ENCODE measurements at regions not wholly inside any gene's neighbourhood (a gene's known extent, or its start where the extent isn't known, plus 50 kb on each side); places are given as distances from the start of the nearest gene placed in this dataset.

DNA sequence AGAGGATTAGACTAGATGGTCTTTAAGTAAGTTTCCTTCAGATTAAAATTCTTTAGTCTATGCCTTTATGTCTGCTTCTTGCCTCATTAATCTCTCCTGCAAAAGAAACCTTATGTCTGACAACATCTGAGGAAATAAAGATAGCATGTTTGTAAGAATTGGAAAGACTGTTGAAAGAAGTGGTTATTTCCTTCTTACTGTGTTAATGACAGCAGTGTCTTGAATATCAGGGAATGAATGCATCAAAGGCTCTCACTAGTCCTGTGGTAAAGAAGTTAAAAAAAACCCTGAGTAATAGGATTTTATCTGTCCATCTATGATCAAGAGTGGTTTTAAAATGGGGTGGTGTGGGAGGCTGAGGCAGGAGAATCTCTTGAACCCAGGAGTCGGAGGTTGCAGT is 302.0 kb downstream of the PRL start:
- H3K4me3 ChIP-seq (ENCODE audit: low read length, poor library complexity, severe bottlenecking) = peak overlapping the region; percentile 24
- peaks cover 86% of the 10 kb centered on the region for H3K79me2 ChIP-seq (ENCODE audit: insufficient read depth, low read length)
- H3K4me1 ChIP-seq (ENCODE audit: insufficient read depth, low read length, poor library complexity, severe bottlenecking) = peaks cover 90% of the 10 kb centered on the region
- no peaks in the 10 kb centered on the region for H3K27me3 ChIP-seq (ENCODE audit: insufficient read depth, low read length, poor library complexity, severe bottlenecking)
- peak overlapping the region; percentile 44 for H3K9ac ChIP-seq (ENCODE audit: low read depth, low read length, poor library complexity, severe bottlenecking)
- H3K36me3 ChIP-seq (ENCODE audit: insufficient read depth, low read length) = peaks cover 32% of the 10 kb centered on the region; the same call in 1 of the 2 replicates
- H2AFZ ChIP-seq (ENCODE audit: low read length) = no peak overlapping the region
- peak overlapping the region; percentile 55 for H3K4me2 ChIP-seq (ENCODE audit: low read depth, low read length, poor library complexity, severe bottlenecking)
- peaks cover 21% of the 10 kb centered on the region; the same call in 1 of the 2 replicates for H3F3A ChIP-seq (ENCODE audit: low read depth)
- TF ChIP-seq EZH2phosphoT487 (IDR thresholded peaks at IDR 0.05; ENCODE audit: borderline replicate concordance) (no peak), CTCF (conservative IDR thresholded peaks at IDR 0.05; ENCODE audit: low read length) (no peak)
- H3K9me3 ChIP-seq (ENCODE audit: insufficient read depth, low read depth, low read length) = no peaks in the 10 kb centered on the region
- H4K20me1 ChIP-seq (ENCODE audit: insufficient read depth, low read length, poor library complexity, severe bottlenecking) = peaks cover 38% of the 10 kb centered on the region
- no peaks in the 10 kb centered on the region for H3K9me2 ChIP-seq (replicated peaks; ENCODE audit: low read depth, low read length)

DNA sequence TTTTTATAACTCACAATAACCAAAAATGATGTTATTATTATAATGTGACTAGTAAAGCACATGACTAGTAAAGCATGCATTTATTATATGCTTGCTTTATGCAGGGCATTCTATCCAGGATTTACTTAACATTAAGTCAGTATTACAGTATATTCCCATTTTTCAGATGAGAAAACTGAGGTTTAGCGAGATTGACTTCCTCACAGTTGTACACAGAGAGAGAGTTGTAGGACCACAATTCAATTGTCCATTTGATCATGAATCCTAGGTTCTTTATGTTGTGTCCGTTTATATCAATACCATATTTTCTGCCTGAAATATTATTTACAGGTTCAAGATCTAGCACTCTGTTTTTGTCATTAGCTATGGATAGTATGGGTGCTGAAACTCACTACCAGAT is 301.5 kb downstream of the PRL start:
- no peak for TF ChIP-seq CTCF (conservative IDR thresholded peaks at IDR 0.05; ENCODE audit: low read length)
- TF ChIP-seq EZH2phosphoT487 (IDR thresholded peaks at IDR 0.05; ENCODE audit: borderline replicate concordance) = no peak
- Histone ChIP-seq H4K20me1 (ENCODE audit: insufficient read depth, low read length, poor library complexity, severe bottlenecking) (peaks cover 34% of the 10 kb centered on the region), H3K4me1 (ENCODE audit: insufficient read depth, low read length, poor library complexity, severe bottlenecking) (peaks cover 95% of the 10 kb centered on the region), H3K9ac (ENCODE audit: low read depth, low read length, poor library complexity, severe bottlenecking) (no peak overlapping the region), H3K36me3 (ENCODE audit: insufficient read depth, low read length) (peaks cover 36% of the 10 kb centered on the region; the same call in 1 of the 2 replicates), H3F3A (ENCODE audit: low read depth) (peaks cover 21% of the 10 kb centered on the region; the same call in 1 of the 2 replicates), H3K9me3 (ENCODE audit: insufficient read depth, low read depth, low read length) (no peaks in the 10 kb centered on the region), H3K79me2 (ENCODE audit: insufficient read depth, low read length) (peaks cover 86% of the 10 kb centered on the region), H3K4me2 (ENCODE audit: low read depth, low read length, poor library complexity, severe bottlenecking) (peak overlapping the region; percentile 66), H2AFZ (ENCODE audit: low read length) (no peak overlapping the region), H3K27me3 (ENCODE audit: insufficient read depth, low read length, poor library complexity, severe bottlenecking) (no peaks in the 10 kb centered on the region), H3K9me2 (replicated peaks; ENCODE audit: low read depth, low read length) (no peaks in the 10 kb centered on the region), H3K4me3 (ENCODE audit: low read length, poor library complexity, severe bottlenecking) (no peak overlapping the region)

DNA sequence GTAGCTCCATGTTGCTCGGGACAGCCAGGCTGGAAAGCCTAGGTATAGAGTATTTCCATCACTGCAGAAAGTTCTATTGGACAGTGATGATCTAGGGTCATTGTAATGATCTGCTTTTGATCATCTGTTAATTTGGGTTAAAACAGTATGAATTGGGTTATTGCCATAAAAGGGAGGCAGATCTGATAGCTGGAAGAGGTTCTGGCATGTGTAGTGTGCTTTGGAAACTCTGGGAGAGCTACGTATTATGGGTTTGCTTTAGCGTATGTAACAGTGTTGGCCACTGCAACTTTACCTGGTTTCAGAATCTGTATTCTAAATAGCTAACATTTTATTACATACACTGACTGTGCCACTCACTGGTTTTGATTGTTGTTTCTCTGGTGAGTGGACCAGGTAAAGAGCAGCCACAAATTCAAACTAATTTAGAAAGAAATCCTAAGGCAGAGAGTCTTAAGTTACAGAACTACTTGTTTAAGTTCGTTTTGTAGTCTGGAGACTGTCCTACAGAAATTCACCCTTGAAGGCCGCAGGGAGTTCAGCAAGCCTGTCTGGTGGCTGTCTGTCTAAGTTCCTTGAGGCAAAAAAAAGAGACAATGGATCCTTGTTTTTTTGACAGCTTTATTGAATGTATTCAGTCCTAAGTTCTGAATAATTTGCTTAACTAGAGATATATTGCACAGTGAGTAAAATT is 300.3 kb downstream of the PRL start:
- H3K4me2 ChIP-seq (ENCODE audit: low read depth, low read length, poor library complexity, severe bottlenecking) = peak overlapping the region; percentile 66
- peaks cover 28% of the 10 kb centered on the region for H4K20me1 ChIP-seq (ENCODE audit: insufficient read depth, low read length, poor library complexity, severe bottlenecking)
- TF ChIP-seq EZH2phosphoT487 (IDR thresholded peaks at IDR 0.05; ENCODE audit: borderline replicate concordance) (no peak), CTCF (conservative IDR thresholded peaks at IDR 0.05; ENCODE audit: low read length) (no peak)
- H3K4me1 ChIP-seq (ENCODE audit: insufficient read depth, low read length, poor library complexity, severe bottlenecking) = peaks cover 98% of the 10 kb centered on the region
- peaks cover 86% of the 10 kb centered on the region for H3K79me2 ChIP-seq (ENCODE audit: insufficient read depth, low read length)
- peak overlapping the region; percentile 5 for H3K4me3 ChIP-seq (ENCODE audit: low read length, poor library complexity, severe bottlenecking)
- peak overlapping the region; percentile 54 for H3K9ac ChIP-seq (ENCODE audit: low read depth, low read length, poor library complexity, severe bottlenecking)
- peaks cover 35% of the 10 kb centered on the region; the same call in 1 of the 2 replicates for H3K36me3 ChIP-seq (ENCODE audit: insufficient read depth, low read length)
- H3K27me3 ChIP-seq (ENCODE audit: insufficient read depth, low read length, poor library complexity, severe bottlenecking) = no peaks in the 10 kb centered on the region
- H3F3A ChIP-seq (ENCODE audit: low read depth) = peaks cover 21% of the 10 kb centered on the region; the same call in 1 of the 2 replicates
- H2AFZ ChIP-seq (ENCODE audit: low read length) = no peak overlapping the region
- no peaks in the 10 kb centered on the region for H3K9me2 ChIP-seq (replicated peaks; ENCODE audit: low read depth, low read length)
- no peaks in the 10 kb centered on the region for H3K9me3 ChIP-seq (ENCODE audit: insufficient read depth, low read depth, low read length)

All from Loucy (cell line).